GM19438 (cell line): ENCODE measurements at regions not wholly inside any gene's neighbourhood (a gene's known extent, or its start where the extent isn't known, plus 50 kb on each side); places are given as distances from the start of the nearest gene placed in this dataset.

Experiments
- ATAC-seq: cut with Tn5 transposase; IDR thresholded peaks from one replicate; pipeline ENCODE4 v1.9.1; 2021; ENCODE audit warnings: low read depth; ENCODE audit not compliant: unreplicated experiment

- no peak for ATAC-seq
Observed at GRCh38 chr3:82783194-82783593, 1021.7 kb upstream of the GBE1 start.

GRCh38 chr3:82773207-82773606 lies 1011.8 kb upstream of the GBE1 start:
- ATAC-seq = no peak

GRCh38 chr3:82764521-82764920 lies 1003.1 kb upstream of the GBE1 start:
- ATAC-seq = no peak

GRCh38 chr3:82761858-82762257 lies 1000.4 kb upstream of the GBE1 start:
- no peak for ATAC-seq

- no peak for ATAC-seq
Observed at GRCh38 chr3:82745544-82745943, 984.1 kb upstream of the GBE1 start.

- ATAC-seq = no peak
Observed at GRCh38 chr3:82743196-82743595, 981.8 kb upstream of the GBE1 start.

- no peak for ATAC-seq
Observed at GRCh38 chr3:82741346-82741745, 979.9 kb upstream of the GBE1 start.

GRCh38 chr3:82739390-82739789 lies 977.9 kb upstream of the GBE1 start:
- no peak for ATAC-seq

GRCh38 chr3:82736696-82737277 lies 975.3 kb upstream of the GBE1 start:
- no peak for ATAC-seq

- no peak for ATAC-seq
Observed at GRCh38 chr3:82715091-82715856, 953.8 kb upstream of the GBE1 start.

- no peak for ATAC-seq
Observed at GRCh38 chr3:82707035-82707434, 945.6 kb upstream of the GBE1 start.

- no peak for ATAC-seq
Observed at GRCh38 chr3:82685761-82686160, 924.3 kb upstream of the GBE1 start.

- no peak for ATAC-seq
Observed at GRCh38 chr3:82676356-82677026, 915.0 kb upstream of the GBE1 start.

- no peak for ATAC-seq
Observed at GRCh38 chr3:82672966-82673365, 911.5 kb upstream of the GBE1 start.

GRCh38 chr3:82671466-82671865 lies 910.0 kb upstream of the GBE1 start:
- ATAC-seq = no peak

- ATAC-seq = no peak
Observed at GRCh38 chr3:82654708-82655107, 893.3 kb upstream of the GBE1 start.

GRCh38 chr3:82643948-82644347 lies 882.5 kb upstream of the GBE1 start:
- ATAC-seq = no peak

- ATAC-seq = no peak
Observed at GRCh38 chr3:82641701-82642100, 880.3 kb upstream of the GBE1 start.

- ATAC-seq = no peak
Observed at GRCh38 chr3:82640254-82640653, 878.8 kb upstream of the GBE1 start.

- no peak for ATAC-seq
Observed at GRCh38 chr3:82637574-82637973, 876.1 kb upstream of the GBE1 start.

- no peak for ATAC-seq
Observed at GRCh38 chr3:82636177-82636576, 874.7 kb upstream of the GBE1 start.

GRCh38 chr3:82633319-82633718 lies 871.9 kb upstream of the GBE1 start:
- ATAC-seq = no peak
